ENCODE measurements at regions not wholly inside any gene's neighbourhood (a gene's known extent, or its start where the extent isn't known, plus 50 kb on each side); places are given as distances from the start of the nearest gene placed in this dataset.

DNA sequence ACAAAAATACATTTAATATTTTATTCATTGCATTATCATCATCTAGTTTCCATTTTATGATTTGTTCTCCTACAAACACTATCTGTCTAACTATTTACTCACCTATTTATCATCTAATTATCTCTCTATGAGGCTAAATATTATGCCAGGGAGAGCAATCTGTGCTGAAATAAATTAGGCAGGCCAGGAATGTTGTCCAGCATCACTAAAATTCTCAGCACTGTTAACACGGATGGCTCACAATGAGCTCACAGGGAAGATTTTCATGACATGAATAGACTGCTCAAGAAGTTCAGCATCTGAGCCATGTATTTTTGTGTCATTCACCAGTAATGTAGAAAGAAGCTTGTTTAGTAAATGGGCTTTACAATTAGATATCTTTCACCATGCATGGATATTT lies 1277.2 kb downstream of the GRIK2 start:
- TF ChIP-seq SUZ12 (IDR thresholded peaks at IDR 0.05; ENCODE audit: extremely low read depth, insufficient read depth, insufficient read length) (no peak), ZNF274 (IDR thresholded peaks at IDR 0.05; ENCODE audit: low read depth, low read length) (no peak), YY1 (IDR thresholded peaks at IDR 0.05; ENCODE audit: insufficient read depth, insufficient read length) (no peak)
- Histone ChIP-seq H3K36me3 (ENCODE audit: insufficient read depth, insufficient read length, low read length) (no peaks in the 10 kb centered on the region), H3K4me3 (ENCODE audit: insufficient read length, low read depth) (no peak overlapping the region), H3K27me3 (ENCODE audit: insufficient read depth, insufficient read length) (no peaks in the 10 kb centered on the region), H3K9ac (ENCODE audit: insufficient read length, low read depth) (no peak overlapping the region), H3K9me3 (ENCODE audit: insufficient read depth, low read length) (no peaks in the 10 kb centered on the region), H3K4me1 (ENCODE audit: insufficient read depth, insufficient read length) (no peaks in the 10 kb centered on the region)
- no peak for DNase-seq (ENCODE audit: low read depth, low spot score)

DNA sequence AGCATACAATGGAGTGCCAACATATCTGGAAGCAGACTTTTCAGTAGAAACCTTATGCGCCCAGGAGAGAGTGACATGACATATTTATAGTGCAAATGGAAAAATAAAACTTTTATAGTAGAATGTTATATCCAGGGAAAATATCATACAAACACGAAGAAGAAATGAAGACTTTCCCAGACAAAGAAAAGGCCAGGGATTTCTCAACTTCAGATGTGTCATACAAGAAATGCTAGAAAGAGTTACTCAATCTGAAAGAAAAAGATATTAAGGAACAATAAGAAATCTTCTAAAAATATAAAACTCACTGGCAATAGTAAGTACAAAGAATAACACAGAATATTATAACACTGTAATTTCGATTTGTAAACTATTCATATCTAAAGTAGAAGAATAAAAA lies 1269.3 kb downstream of the GRIK2 start:
- no peak for DNase-seq (ENCODE audit: low read depth, low spot score)
- Histone ChIP-seq H3K4me1 (ENCODE audit: insufficient read depth, insufficient read length) (no peaks in the 10 kb centered on the region), H3K9ac (ENCODE audit: insufficient read length, low read depth) (no peak overlapping the region), H3K9me3 (ENCODE audit: insufficient read depth, low read length) (no peaks in the 10 kb centered on the region), H3K27me3 (ENCODE audit: insufficient read depth, insufficient read length) (no peaks in the 10 kb centered on the region), H3K4me3 (ENCODE audit: insufficient read length, low read depth) (no peak overlapping the region), H3K36me3 (ENCODE audit: insufficient read depth, insufficient read length, low read length) (no peaks in the 10 kb centered on the region)
- TF ChIP-seq SUZ12 (IDR thresholded peaks at IDR 0.05; ENCODE audit: extremely low read depth, insufficient read depth, insufficient read length), result no peak

DNA sequence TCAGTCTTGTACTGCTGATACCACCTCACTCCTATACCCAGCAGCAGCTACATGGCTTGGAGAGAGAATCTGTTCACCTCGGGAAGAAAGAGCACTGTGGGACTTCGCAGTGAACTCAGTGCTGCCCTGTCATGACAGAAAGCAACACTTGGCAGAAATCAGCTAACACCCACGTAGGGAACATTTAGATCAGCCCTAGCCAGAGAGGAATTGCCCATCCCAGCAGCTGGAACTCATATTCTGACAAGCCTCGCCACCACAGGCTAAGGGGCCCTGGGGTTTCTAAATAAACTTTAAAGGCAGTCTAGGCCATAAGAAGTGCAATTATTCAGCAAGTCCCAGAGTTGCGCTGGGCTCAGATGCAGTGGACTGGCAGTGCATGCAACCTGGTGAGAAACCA lies 1266.8 kb downstream of the GRIK2 start:
- Histone ChIP-seq H3K9me3 (ENCODE audit: insufficient read depth, low read length) (no peaks in the 10 kb centered on the region), H3K4me3 (ENCODE audit: insufficient read length, low read depth) (no peak overlapping the region), H3K9ac (ENCODE audit: insufficient read length, low read depth) (no peak overlapping the region), H3K4me1 (ENCODE audit: insufficient read depth, insufficient read length) (no peaks in the 10 kb centered on the region), H3K36me3 (ENCODE audit: insufficient read depth, insufficient read length, low read length) (no peaks in the 10 kb centered on the region), H3K27me3 (ENCODE audit: insufficient read depth, insufficient read length) (no peaks in the 10 kb centered on the region)
- no peak for DNase-seq (ENCODE audit: low read depth, low spot score)
- TF ChIP-seq SUZ12 (IDR thresholded peaks at IDR 0.05; ENCODE audit: extremely low read depth, insufficient read depth, insufficient read length), result no peak
- TF ChIP-seq ZNF274 (IDR thresholded peaks at IDR 0.05; ENCODE audit: low read depth, low read length), result no peak
- TF ChIP-seq YY1 (IDR thresholded peaks at IDR 0.05; ENCODE audit: insufficient read depth, insufficient read length), result no peak

DNA sequence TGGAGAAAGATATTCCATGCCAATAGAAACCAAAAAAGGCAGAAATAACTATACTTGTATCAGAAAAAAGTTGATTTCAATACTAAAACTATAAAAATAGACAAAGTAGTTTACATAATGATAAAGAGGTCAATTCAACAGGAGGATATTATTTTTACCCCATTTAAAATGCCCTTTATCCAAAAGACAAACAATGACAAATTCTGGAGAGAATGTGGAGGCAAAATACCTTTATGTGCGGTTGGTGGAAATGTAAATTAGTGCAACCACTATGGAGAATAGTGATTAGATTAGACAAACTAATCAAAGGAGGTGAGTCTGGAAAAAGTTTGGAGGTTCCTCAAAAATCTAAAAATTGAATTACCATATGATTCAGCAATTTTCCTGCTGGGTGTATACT lies 1262.3 kb downstream of the GRIK2 start:
- Histone ChIP-seq H3K36me3 (ENCODE audit: insufficient read depth, insufficient read length, low read length) (no peaks in the 10 kb centered on the region), H3K4me1 (ENCODE audit: insufficient read depth, insufficient read length) (no peaks in the 10 kb centered on the region), H3K9me3 (ENCODE audit: insufficient read depth, low read length) (no peaks in the 10 kb centered on the region), H3K9ac (ENCODE audit: insufficient read length, low read depth) (no peak overlapping the region), H3K4me3 (ENCODE audit: insufficient read length, low read depth) (no peak overlapping the region), H3K27me3 (ENCODE audit: insufficient read depth, insufficient read length) (no peaks in the 10 kb centered on the region)
- TF ChIP-seq ZNF274 (IDR thresholded peaks at IDR 0.05; ENCODE audit: low read depth, low read length) (no peak), YY1 (IDR thresholded peaks at IDR 0.05; ENCODE audit: insufficient read depth, insufficient read length) (no peak), SUZ12 (IDR thresholded peaks at IDR 0.05; ENCODE audit: extremely low read depth, insufficient read depth, insufficient read length) (no peak)
- no peak for DNase-seq (ENCODE audit: low read depth, low spot score)

DNA sequence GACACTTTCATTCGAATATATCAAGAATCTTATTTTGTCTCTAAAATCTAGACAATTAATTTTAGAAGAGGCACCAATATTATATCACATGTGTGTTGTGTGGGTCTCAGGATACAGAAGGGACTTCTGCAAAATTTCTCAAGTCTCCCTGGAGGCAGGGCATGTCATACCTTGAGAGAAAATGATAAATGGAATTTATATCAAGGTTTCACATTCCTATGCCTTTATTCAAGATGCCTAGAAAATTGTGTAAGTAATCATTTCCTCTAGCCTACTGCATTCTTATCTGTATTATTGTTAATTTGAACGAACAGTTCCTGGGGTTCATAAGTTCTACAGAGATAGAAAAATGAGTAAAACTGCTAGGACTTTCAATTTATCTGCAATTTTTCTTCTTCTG lies 1247.9 kb downstream of the GRIK2 start:
- Histone ChIP-seq H3K4me1 (ENCODE audit: insufficient read depth, insufficient read length) (no peaks in the 10 kb centered on the region), H3K36me3 (ENCODE audit: insufficient read depth, insufficient read length, low read length) (no peaks in the 10 kb centered on the region), H3K27me3 (ENCODE audit: insufficient read depth, insufficient read length) (no peaks in the 10 kb centered on the region), H3K9ac (ENCODE audit: insufficient read length, low read depth) (no peak overlapping the region), H3K4me3 (ENCODE audit: insufficient read length, low read depth) (no peak overlapping the region), H3K9me3 (ENCODE audit: insufficient read depth, low read length) (no peaks in the 10 kb centered on the region)
- no peak for DNase-seq (ENCODE audit: low read depth, low spot score)
- TF ChIP-seq YY1 (IDR thresholded peaks at IDR 0.05; ENCODE audit: insufficient read depth, insufficient read length) (no peak), ZNF274 (IDR thresholded peaks at IDR 0.05; ENCODE audit: low read depth, low read length) (no peak), SUZ12 (IDR thresholded peaks at IDR 0.05; ENCODE audit: extremely low read depth, insufficient read depth, insufficient read length) (no peak)

DNA sequence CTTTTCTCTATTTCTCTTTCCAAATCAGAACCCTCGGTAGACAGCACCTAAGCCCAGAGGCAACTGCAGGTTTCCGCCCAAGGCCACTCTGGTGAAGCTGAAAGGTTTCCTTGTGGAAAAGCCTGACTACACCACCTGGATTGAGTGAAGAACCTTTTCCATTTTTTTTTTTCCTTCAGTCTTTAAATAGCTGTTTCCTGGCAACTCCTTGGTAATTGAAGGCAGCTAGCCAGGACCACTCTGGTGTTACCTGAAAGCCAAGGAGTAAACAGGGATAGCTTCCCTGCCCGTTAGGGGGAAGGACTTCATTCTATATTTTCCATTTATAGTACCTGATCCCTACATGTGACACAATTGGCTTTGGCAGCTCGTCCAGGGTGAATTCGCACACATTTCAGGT lies 1238.4 kb downstream of the GRIK2 start:
- Histone ChIP-seq H3K27me3 (ENCODE audit: insufficient read depth, insufficient read length) (no peaks in the 10 kb centered on the region), H3K9me3 (ENCODE audit: insufficient read depth, low read length) (no peaks in the 10 kb centered on the region), H3K4me1 (ENCODE audit: insufficient read depth, insufficient read length) (no peaks in the 10 kb centered on the region), H3K36me3 (ENCODE audit: insufficient read depth, insufficient read length, low read length) (no peaks in the 10 kb centered on the region), H3K9ac (ENCODE audit: insufficient read length, low read depth) (no peak overlapping the region), H3K4me3 (ENCODE audit: insufficient read length, low read depth) (no peak overlapping the region)
- no peak for TF ChIP-seq SUZ12 (IDR thresholded peaks at IDR 0.05; ENCODE audit: extremely low read depth, insufficient read depth, insufficient read length)
- no peak for TF ChIP-seq ZNF274 (IDR thresholded peaks at IDR 0.05; ENCODE audit: low read depth, low read length)
- no peak for TF ChIP-seq YY1 (IDR thresholded peaks at IDR 0.05; ENCODE audit: insufficient read depth, insufficient read length)
- DNase-seq (ENCODE audit: low read depth, low spot score), result no peak

DNA sequence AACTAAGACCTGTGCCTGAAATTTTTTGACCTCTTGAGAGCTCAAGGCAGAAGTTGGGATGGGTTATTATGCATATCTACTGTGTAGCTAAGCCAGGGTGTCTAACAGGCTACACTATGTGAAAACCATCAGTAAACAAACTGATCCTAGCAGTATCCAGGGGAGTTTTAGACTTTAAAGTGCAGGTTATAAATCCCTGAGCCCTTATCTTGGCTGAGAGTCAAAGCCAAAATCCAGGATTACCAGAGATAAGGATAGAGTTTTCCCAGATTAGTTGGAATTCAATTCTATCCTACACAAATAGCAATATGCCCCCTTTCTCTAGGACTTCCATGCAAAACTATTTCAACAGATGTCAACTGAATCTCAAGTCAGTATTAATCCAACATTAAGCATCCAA lies 1229.7 kb downstream of the GRIK2 start:
- H3K9ac ChIP-seq (ENCODE audit: insufficient read length, low read depth), result no peak overlapping the region
- H3K27me3 ChIP-seq (ENCODE audit: insufficient read depth, insufficient read length), result no peaks in the 10 kb centered on the region
- H3K36me3 ChIP-seq (ENCODE audit: insufficient read depth, insufficient read length, low read length), result no peaks in the 10 kb centered on the region
- H3K4me3 ChIP-seq (ENCODE audit: insufficient read length, low read depth), result no peak overlapping the region
- no peak for TF ChIP-seq SUZ12 (IDR thresholded peaks at IDR 0.05; ENCODE audit: extremely low read depth, insufficient read depth, insufficient read length)
- no peak for TF ChIP-seq YY1 (IDR thresholded peaks at IDR 0.05; ENCODE audit: insufficient read depth, insufficient read length)
- no peak for TF ChIP-seq ZNF274 (IDR thresholded peaks at IDR 0.05; ENCODE audit: low read depth, low read length)
- no peak for DNase-seq (ENCODE audit: low read depth, low spot score)
- no peaks in the 10 kb centered on the region for H3K9me3 ChIP-seq (ENCODE audit: insufficient read depth, low read length)
- no peaks in the 10 kb centered on the region for H3K4me1 ChIP-seq (ENCODE audit: insufficient read depth, insufficient read length)

DNA sequence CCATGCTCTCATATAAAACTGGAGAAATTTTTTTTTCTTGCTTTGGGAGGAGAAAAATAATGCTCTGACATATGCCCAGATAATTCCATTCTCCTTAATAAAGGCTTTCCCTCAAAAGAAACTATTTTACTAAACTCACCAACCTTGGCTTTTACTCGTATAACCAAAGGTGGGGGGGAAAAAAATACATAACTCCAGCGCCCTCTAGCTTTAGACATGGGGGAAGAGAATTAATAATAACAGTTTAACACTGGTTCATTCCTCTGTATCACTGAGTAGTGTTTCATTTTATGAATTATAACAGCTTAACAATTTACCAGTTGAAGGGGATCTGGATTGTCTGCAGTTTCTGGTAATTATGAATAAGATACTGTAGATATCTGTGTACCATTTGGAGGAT lies 1226.1 kb downstream of the GRIK2 start:
- Histone ChIP-seq H3K9me3 (ENCODE audit: insufficient read depth, low read length) (no peaks in the 10 kb centered on the region), H3K4me1 (ENCODE audit: insufficient read depth, insufficient read length) (no peaks in the 10 kb centered on the region), H3K9ac (ENCODE audit: insufficient read length, low read depth) (no peak overlapping the region), H3K27me3 (ENCODE audit: insufficient read depth, insufficient read length) (no peaks in the 10 kb centered on the region), H3K36me3 (ENCODE audit: insufficient read depth, insufficient read length, low read length) (no peaks in the 10 kb centered on the region), H3K4me3 (ENCODE audit: insufficient read length, low read depth) (no peak overlapping the region)
- no peak for DNase-seq (ENCODE audit: low read depth, low spot score)
- no peak for TF ChIP-seq SUZ12 (IDR thresholded peaks at IDR 0.05; ENCODE audit: extremely low read depth, insufficient read depth, insufficient read length)
- no peak for TF ChIP-seq ZNF274 (IDR thresholded peaks at IDR 0.05; ENCODE audit: low read depth, low read length)
- TF ChIP-seq YY1 (IDR thresholded peaks at IDR 0.05; ENCODE audit: insufficient read depth, insufficient read length), result no peak
